RPMI7951 (cell line): ENCODE measurements at regions not wholly inside any gene's neighbourhood (a gene's known extent, or its start where the extent isn't known, plus 50 kb on each side); places are given as distances from the start of the nearest gene placed in this dataset.

Experiments
- DNase-seq: peaks from one replicate; pipeline ENCODE4 v3.0.0-alpha.2; 2012; ENCODE audit warnings: low read depth

- DNase-seq, result no peak
Observed at GRCh38 chr14:101242442-101243385, 318.6 kb upstream of the DIO3 start.

- no peak for DNase-seq
Observed at GRCh38 chr14:101243587-101244338, 317.5 kb upstream of the DIO3 start.

DNA sequence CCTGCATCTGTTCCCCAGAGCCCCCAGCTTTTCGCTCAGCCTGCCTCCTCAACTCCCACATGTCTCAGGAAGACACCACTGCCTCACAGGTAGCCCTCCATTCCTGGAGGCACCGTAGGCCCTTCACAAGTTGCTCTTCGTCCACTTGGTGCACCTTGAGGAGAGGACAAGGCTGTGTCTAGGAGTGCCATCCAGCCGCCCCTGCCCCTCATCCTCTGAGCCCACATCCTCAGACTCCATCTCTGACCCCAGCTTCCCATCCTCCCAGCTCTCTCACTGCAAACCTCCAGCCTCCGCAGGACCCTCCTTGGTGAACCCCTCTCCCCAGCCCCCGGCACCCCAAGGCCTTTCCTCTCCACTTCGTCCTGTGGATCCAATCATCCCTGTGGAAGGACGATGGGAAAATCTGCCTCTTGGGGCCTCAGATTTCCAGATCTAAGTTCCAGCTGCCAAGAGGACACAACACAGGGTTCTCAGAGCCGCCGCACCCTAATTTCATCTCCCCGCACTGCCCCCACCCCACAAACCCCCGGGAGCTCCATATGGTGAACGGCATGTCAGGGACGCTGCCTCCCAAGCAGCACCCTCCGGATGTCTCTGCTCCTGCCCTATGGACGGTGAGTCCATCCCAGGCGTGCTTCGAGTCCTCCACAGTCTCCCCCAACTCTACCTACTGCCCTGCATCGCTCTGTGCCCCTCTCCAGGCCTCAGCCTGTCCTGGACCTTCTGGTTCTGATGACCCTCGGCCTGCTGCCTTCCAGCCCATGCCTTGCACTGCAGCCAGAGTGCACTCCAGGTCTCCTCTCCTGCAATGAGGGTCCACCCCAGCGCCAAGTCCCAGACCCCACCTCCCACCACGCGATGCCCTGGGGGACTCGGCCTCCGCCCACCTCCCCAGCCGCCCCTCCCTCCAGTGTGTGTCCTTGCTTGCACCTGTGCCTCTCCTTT is 314.1 kb upstream of the DIO3 start:
- no peak for DNase-seq

DNA sequence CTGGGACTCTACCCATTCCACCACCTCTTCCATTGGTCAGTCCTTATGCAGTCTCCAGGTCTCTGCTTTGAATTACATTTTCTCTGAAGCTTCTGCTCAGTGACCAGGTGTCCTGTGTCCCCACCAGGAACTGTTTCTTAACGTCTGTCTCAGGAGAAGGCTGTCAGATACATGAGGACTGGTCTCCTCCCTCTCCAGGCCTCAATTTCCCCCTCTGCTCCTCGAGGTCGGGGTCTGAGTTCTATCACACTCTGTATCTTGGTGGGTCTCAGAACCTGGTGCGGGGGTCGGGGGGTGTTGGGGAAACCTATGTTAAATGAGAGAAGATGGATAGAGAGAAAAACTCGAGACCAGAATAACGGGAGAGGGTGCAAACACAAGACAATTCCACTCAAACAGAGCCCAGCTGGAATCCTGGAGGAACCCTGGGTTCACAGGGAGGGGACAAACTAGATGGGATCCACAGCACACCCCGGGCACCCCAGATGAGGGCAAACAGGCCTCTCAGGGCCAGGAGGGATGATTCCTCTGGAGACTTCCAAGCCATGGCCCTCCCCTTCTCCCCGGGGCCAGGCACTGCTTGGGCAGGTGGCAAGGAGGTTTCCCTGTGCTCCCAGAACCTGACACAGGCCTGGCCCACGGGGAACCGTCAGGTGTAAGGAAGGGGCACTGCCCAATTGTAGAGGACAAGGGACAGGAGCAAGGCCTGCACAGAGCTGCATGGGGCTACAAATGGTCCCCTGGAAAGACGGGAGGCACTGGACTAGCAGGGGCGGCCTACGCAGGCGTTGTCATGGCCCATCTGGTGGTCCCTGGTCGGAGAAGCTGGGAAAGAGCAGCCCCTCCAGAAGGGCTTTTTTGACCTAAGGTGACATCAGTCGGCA is 313.2 kb upstream of the DIO3 start:
- no peak for DNase-seq

- no peak for DNase-seq
Observed at GRCh38 chr14:101248840-101249675, 312.2 kb upstream of the DIO3 start.

GRCh38 chr14:101249676-101250036 is 311.6 kb upstream of the DIO3 start:
- no peak for DNase-seq

- DNase-seq, result no peak
Observed at GRCh38 chr14:101250336-101250947, 310.9 kb upstream of the DIO3 start.

GRCh38 chr14:101250948-101251811 is 310.1 kb upstream of the DIO3 start:
- no peak for DNase-seq

DNA sequence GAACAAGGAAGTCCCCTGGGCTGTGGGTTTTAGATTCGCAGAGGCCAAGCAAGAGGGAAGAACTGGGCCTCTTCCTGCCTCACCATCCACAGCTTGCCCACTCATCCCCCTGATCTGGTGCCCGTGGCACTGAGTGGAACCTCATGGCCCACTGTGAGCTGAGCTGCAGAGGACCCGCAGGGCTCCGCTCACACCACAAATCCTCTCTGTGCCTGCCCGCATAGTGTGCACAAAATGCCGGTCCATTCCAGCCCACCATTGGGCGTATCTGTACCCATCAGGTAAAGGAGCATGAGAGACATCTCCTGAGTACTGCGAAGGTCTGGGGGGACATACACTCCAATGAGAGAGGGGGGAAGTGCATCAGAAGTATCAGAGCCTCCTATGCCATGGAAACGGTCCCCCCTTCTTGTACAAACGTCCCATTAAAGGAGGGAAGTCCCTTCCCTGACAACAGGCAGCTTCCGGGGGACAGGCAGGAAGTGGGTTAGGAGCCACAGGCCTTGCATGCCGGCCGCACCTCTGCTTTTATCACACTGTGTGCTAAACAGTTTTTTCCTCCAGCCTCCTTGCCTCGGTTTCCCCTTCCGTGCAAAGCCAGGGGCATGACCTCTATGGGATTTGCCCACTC is 309.4 kb upstream of the DIO3 start:
- no peak for DNase-seq

DNA sequence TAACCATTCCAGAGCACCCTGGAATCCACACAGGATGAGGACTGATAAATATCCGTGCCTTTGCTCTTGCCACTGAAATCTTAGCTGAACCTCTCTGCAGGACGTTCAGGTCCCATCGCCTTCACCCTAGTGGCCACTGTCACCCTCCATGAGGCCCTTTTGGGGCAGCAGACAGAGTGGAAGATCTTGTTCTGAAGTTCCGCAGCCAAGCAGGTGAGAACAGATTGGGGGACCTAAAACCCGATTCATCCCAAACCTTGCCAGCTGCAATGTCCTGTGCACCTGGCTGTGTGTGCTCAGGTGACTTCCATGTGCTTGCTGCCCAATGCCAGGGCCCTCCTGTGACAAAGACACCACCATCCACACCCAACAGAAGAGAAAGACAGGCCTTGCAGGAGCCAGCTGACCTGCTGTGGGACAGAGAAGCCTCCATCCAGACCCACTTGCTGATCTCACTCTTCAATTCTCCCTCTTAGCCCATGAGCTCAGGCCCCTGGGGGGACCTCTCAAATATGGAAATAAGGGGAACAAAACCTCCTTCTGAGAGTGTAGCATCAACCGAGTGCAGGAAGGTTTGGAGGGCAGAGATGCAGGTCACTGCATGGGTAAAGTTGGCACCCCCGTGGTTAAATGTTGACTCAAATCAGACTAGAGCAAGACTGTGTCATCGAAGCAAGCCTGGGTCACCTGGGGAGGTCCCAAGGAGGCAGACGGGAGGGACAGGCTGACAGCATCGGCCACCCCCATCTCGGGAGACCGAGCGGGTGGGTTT is 308.7 kb upstream of the DIO3 start:
- no peak for DNase-seq

GRCh38 chr14:101253948-101254347 is 307.3 kb upstream of the DIO3 start:
- DNase-seq, result no peak

- DNase-seq, result no peak
Observed at GRCh38 chr14:101254805-101255764, 306.2 kb upstream of the DIO3 start.

GRCh38 chr14:101255765-101256125 is 305.6 kb upstream of the DIO3 start:
- no peak for DNase-seq

DNA sequence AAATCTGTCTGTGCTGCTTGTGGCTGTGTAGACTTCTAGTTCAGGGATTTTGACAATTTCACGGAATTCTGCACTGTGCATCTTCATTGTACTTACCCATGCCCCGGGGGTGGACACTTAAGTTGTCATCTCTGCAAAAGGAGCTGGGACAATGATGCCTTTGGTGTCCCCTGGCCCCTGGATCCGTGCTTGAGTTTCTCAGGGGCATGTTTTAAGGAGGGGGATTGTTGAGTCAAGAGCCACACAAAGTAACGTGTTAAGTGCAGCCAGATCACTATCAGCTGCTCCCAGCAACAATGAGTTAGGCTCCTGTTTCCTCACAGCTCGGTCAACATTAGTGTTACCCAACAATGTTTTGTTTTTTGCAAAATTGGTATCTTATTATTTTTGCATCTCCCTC is 305.0 kb upstream of the DIO3 start:
- no peak for DNase-seq

DNA sequence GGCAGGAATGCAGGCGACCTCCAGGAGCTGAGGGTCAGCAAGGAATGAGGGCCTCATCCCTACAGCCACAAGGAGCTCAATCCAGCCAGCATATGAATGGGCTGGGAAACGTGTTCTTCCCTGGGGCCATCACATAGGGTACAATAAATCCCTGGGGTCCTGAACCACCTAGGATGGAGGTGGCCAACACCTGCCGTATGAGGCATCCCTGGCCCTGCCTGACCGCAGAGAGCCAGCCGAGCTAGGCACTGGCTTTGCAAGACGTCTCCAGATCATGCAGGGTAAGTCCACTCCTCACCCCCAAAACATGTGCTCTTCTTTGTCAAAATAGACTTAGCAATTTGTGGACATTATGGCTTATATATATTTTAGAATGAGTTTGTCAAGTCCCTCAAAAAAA is 303.7 kb upstream of the DIO3 start:
- DNase-seq, result no peak

DNA sequence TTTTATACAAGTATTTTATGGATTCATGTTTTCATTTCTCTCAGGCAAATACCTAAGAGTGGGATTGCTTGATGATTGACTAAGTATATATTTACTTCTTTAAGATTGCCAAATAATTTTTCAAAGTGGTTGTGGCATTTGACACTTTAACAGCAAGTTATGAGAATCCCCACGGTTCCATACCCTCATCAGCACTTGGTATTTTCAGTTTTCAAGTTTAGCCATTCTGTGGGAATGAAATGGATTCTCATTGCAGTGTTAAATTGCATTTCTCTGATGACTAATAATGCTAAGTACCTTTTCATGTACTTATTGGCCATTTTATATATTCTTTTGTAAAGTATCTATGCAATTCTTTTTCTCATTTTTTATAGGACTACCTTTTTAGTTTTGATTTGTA is 301.5 kb upstream of the DIO3 start:
- no peak for DNase-seq
